NT2/D1 (cell line): ENCODE measurements at regions not wholly inside any gene's neighbourhood (a gene's known extent, or its start where the extent isn't known, plus 50 kb on each side); places are given as distances from the start of the nearest gene placed in this dataset.

Source experiments
- YY1 ChIP-seq: IDR thresholded peaks from 2 replicates; pipeline ENCODE4 v1.6.1; 2011; ENCODE audit not compliant: insufficient read length, insufficient read depth
- ZNF274 ChIP-seq: IDR thresholded peaks from 2 replicates; pipeline ENCODE4 v1.6.1; 2011; ENCODE audit warnings: mild to moderate bottlenecking, low read depth, low read length

- TF ChIP-seq YY1: no peak
- no peak for TF ChIP-seq ZNF274
Measured at GRCh38 chr11:130792772-130793171, 123.5 kb downstream of the SNX19 start.
